RCC 7860 (cell line): ENCODE measurements at regions not wholly inside any gene's neighbourhood (a gene's known extent, or its start where the extent isn't known, plus 50 kb on each side); places are given as distances from the start of the nearest gene placed in this dataset.

Source experiments
- DNase-seq: peaks from one replicate; pipeline ENCODE4 v3.0.0-alpha.2; 2015; ENCODE audit warnings: low spot score
- FAIRE-seq: peaks from 2 replicates; lab custom pipeline; 2012; peaks lifted over from hg19 to GRCh38; lab: Jason Lieb, UNC

DNA sequence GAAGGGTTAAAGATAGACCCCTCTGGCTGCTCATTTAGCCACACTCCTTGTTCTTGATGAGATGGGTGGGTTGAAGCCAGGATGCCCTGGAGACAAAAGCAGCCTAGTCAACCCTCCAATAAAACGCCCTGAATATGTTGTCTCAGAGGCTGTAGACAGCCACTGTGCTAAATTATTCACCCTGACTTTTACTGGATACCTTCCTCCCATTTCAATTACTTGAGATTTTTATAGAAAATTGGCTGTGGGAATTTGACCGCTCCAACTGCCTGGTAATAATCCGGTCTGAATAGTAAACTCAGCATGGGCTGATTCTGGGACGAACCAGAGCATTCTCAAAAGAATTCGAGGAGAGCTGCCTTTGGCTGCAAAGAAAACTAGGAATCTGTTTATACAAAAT lies 104.2 kb downstream of the SNX18 start:
- FAIRE-seq = no peak
- DNase-seq = no peak

DNA sequence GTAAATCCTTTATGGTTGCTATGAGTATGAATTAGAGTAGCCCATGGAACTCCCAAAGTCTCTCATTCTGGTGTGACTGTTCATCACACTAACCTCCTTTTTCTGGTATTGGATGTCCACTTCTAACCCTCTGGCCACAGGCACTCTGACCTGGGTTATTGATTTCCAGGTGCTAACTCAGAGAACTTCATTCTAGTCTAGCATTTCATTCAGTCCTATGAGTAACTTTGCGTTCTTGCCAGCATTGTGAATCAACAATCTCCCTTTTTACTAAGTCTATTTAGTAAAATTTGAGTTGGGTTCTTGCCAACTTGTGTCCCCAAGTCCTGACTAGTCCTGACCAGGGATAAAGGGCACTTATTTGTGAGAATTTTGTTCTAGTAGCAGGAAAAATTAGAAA lies 103.5 kb downstream of the SNX18 start:
- no peak for FAIRE-seq
- no peak for DNase-seq

DNA sequence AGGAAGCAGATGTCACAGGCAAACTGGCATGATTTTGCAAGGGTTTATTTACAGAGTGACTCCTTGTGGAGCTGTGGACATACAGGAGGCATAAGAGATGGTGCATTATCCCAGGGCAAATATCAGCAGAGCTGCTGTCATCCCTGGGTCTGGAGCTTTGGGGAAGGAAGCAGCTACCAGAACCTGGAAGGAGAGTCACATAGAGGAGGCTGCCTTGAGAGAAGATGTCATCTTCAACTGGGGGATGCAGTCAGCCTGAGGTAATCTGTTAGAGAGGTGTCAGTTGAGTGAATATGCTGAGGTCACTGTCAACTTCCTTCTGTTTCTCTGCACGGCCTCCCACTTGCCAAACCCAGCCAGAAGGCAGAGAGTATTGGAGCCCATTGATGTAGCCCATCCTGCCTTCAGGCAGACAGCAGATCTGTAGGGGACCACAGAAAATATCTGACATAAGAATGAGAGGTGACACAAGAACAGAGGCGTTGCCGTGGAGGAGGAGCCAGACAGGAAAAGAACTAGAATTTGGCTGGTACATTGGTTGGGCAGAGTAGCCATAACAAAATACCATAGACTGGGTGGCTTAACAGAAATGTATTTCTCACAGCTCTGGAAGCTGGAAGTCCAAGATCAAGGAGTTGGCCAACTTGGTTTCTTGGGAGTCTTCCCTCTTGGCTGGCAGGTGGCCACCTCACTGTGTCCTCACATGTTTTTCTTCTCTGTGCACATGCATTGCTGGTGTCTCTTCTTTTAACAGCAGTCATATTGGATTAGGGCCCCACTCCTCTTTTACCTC lies 102.8 kb downstream of the SNX18 start:
- no peak for DNase-seq

DNA sequence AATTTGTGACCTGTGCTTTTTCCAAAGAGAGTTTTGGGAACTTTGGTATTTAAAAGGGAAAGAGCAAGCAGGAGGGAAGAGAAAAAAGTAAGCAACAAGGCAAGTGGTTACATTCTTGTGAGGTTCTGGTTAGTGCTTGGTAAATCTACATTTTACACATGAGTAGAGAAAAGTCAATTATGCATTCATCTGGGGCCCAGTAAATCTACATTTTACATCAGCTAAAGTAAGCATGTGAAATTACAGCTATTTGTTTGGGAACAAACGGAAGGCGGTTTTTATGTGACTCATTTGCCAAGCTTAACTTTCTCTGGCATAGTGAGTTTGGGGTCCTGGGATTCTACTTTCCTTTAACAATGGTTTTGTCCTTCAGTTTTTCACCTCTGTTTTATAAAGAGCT lies 102.2 kb downstream of the SNX18 start:
- DNase-seq = no peak
- FAIRE-seq = no peak

More for the DNA sequence above, 102.8 kb downstream of the SNX18 start:
- FAIRE-seq = no peak

DNA sequence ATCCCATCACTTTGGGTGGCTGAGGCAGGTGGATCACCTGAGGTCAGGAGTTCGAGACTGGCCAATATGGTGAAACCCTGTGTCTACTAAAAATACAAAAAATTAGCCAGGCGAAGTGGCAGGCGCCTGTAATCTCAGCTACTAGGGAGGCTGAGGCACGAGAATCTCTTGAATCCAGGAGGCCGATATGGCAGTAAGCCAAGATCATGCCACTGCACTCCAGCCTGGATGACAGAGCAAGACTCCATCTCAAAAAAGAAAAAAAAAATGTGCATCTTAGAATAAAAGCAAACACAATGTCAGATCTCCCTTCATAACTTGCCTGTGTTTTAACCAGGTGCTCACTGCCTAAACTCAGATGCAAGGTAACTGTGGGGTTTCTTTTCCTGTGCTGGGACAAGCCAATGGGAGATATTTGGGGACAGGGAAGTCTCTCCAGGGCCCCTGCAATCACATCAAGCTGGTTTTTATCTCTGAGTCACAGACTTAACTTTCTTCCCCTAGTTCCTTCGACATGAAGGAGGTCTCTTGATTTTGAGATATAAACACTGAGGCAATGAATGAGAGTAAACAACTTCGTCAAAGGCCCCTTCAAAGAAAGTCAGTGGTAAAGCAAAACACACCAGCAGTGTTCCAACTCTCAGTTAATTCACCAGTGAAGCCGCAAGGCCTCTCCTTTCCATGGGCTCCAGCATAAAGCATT lies 99.1 kb downstream of the SNX18 start:
- no peak for DNase-seq
- no peak for FAIRE-seq

DNA sequence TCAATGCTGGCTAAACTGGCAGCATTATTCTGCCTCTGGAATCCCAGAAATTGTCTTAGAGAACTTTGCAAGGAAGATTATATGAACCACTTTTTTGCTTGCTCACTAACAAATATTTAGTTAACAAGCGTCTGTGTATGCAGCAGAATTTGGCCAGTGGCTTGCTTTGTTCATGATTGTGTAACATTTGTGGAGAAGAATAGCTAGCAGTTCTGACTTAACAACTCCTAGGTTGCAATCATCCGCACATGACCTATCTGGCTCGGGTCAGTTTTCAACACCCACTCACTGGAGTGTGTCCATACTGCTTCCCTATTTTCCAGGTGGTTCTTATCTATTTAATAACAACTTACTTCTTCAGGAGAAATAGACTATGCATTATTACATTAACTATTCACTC lies 98.5 kb downstream of the SNX18 start:
- FAIRE-seq (no peak), DNase-seq (no peak)

DNA sequence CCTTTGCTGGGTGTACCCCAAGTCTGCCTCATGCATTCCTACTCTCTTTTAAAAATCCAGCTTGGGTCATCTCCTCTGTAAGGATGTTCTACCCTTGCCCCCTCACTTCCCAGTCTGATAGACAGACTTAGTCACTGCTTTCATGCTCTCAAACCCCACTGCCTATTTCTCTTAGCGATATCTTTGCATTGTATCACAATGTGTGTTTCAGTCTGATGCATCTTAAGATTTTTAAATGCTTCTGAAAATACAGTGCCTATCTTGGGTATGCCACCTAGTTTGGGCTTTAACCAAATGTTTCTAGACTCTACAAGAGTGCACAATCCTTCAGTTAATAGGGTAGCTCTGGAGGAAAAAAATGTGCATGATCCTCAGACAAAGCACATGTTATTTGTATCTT lies 97.8 kb downstream of the SNX18 start:
- DNase-seq = no peak
- no peak for FAIRE-seq

DNA sequence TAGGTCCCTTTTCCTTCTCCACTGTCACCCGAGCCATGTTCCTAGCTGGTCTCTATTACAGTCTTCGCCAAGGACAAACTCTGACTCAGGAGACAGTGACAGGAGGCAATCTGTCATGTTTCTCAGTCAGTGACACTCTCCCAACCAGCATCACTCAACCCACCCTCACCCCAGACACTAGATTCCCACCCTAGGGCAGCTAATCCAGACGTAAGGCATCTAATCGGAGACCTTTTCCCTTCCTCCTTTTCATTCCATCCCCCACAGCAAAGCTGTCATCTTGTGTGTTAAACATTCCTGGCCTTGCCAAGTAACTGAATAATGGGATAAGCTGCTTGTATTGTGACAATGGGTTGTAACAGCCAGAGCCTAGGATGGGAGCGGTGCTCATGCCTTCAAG lies 95.2 kb downstream of the SNX18 start:
- FAIRE-seq = no peak

DNA sequence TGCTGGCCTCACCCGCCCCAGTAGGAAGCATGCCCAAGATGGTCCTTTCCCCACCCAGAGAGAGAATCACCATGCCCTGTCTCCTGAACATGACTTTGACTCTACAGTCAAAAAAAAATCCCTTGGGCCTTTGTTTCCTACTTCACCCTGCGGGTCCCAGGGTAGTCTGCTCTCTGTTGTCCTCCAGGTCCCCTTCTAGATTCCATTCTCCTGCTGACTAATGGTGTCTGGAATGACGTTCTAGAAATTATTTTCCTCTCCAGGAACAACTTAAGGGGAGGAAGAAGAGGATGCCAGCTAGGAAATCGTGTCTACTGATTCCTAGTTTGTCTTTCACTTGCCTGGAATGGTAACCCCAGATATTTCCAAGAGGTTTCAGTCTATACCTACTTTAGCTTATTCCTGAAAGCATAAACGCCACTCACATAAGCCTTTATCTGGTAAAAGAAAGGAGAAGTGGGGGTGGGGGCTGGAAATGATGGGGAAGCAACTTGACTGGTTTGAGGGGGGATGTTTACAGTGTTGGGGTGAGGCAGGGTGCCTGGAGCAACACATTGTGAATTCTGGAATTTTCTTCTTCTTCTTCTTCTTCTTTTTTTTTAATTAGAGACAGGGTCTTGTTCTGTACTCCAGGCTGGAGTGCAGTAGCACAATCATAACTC lies 93.9 kb downstream of the SNX18 start:
- DNase-seq = no peak
- FAIRE-seq = no peak

More for the DNA sequence above, 95.2 kb downstream of the SNX18 start:
- DNase-seq = no peak

DNA sequence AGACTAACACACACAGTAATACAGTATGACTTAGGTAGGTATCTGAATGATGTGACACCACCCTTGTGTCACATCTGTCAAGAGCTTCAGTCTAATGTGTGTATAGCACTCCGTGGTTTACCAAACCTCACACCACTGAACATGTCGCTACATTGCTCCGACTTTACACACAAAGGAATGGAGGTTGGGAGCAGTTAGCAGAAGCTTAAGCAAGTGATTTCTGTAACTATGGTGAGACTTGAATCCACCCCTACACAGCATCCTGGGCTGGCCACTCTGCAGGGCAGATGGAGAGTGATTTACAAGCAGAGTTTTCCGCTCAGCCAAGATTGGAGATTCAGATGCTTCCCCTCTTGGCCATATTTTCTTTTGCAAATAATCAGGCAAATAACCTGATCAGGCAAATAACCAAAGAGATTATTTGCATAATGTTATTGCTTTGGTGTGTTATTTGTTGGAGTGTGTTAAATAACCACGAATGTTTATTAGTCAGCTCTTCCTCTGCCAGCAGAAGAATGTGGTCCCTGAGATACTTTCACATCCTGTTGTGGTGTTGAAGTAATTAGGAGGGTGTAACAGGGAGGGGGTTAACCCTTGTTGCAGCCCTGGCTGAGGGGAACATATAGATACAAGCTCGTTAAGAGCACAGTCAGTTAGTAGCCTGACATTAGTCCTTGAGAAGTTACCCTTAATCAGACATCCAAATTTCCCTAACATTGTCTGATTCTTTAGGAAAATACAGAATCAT lies 92.8 kb downstream of the SNX18 start:
- DNase-seq = no peak
- FAIRE-seq = no peak

DNA sequence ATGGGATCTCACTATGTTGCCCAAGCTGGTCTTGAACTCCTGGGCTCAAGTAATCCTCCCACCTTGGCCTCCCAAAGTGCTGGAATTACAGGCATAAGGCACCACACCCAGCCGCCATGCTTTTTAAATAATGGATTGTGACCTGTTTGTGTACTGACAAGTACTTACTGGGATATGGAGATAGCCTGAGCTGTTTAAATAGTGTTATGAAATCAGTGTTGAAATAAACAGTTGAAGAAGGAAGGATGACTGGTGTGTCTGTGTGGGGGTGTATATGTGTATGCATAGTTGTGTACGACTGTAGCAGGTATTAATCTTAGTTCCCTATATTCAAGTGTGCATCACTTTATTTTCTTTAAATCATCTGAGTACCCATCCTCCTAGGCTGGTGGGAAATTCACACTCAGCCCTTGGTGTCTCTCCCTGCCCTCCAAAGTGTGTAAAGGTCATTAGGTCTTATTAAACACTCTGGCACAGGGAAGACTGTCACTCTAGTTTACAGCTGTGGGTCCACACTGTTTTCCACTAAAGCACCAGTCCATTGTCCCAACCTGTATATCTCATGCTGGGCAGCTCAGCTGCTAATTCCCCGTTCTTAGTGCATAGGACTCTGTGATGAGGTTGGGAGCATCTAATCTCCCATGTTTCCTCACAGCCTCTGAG lies 91.0 kb downstream of the SNX18 start:
- no peak for DNase-seq
- FAIRE-seq = no peak

DNA sequence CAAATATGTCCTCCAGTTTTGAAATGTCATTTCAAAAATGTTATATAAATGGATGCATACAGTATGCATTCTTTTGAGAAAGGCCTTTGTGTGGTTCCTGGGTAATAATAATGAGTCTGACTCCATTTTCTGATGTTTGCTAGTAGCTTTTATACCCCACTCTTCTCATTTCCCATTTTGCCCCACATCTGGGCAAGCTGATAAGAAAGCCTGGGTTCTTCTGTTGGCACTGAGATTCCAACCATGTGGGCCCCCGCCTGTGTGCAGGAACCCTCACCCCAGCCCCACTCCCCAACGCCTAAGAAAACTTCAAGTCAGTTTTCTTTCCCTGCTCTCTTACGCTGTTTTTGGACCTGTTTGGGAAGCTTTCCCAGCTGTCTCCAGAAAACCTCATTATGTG lies 89.4 kb downstream of the SNX18 start:
- FAIRE-seq (no peak), DNase-seq (no peak)

DNA sequence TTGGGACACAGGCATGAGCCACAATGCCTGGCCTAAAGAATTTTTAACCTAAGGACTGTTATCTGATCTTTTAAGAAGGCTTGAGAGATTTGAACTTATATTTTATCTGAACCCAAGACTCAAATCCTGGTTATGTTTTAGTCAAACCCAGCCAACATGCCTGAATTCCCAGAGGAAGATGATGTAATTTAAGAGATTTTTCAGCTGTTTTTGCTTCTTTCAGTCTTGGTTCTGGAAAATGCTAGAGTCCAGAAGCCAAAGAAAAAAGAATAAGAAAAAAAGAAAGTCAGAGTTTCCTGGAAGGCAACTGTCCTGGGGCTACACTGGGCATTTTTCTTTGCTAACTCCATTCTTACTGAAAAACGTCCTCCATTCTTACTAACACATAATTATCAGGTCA lies 85.8 kb downstream of the SNX18 start:
- DNase-seq (no peak), FAIRE-seq (no peak)

DNA sequence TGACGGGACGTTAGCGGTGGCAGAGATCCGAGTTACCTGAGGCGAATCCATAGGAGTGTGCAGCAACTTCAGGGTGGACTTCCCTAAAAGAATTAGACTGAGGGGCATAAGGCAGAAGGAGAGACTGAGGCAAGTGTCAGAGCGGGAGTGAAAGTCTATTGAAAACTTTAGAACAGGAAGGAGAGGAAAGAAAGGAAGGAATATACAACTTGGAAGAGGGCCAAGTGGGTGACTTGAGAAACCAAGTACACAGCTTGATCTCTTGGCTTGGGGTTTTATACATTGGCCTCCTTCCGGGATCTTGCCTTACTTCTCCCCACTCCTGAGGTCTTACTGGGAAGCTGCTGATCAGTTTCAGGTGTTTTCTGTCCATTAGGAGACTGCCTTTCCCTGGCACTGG lies 84.9 kb downstream of the SNX18 start:
- DNase-seq = no peak
- no peak for FAIRE-seq

DNA sequence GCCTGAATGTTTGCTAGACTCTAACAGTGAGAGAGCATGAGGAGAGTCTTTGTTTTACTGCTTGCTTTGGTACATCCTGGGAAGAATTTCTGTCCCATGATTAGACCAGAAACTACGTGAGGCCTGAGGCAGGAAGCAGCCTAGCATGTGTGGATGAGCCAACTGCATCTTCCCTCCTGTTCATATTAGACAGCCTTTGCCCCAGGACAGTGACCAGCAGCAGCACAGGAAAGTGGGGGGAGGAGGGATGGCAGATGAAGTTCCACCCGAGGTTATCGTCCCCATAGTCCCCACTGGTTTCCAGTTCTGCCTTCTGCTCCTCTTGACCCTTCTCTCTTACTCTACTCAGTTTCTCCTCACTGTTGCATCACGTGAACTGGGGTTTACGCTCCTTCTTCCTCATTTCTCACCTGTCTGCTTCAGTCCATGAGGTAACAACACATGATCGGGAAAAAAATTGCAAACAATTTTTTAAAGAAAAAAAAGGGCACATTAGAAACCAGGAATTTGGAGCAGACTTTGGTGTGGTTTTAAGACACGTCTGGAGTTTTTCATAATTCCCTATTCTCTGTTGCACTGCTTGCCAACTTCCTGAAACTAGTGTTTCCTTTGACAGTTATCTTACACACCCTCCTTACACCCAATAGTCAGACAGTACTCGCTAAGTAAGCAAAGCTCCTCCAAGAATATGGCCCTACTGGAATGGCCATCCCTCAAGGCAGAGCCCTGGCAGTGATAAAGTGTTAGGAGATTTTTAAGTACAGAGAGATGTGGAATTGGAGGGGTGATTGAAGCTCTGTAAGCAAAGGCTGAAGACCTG lies 84.1 kb downstream of the SNX18 start:
- no peak for FAIRE-seq
- no peak for DNase-seq
